B cell (primary cell): ENCODE measurements at regions not wholly inside any gene's neighbourhood (a gene's known extent, or its start where the extent isn't known, plus 50 kb on each side); places are given as distances from the start of the nearest gene placed in this dataset.

Experiments
- ATAC-seq: fragments of 200-7000 bp; cut with Tn5 transposase; one replicate; pipeline ENCODE4 v1.10.0; 2021; ENCODE audit warnings: low read depth, mild to moderate bottlenecking, moderate number of reproducible peaks, moderate library complexity
- CTCF ChIA-PET: fragments of 350-600 bp; sonication (Branson Sonifier 250); formaldehyde crosslinking; loops from one replicate; lab custom pipeline; 2021; ENCODE audit warnings: antibody characterized with exemption, inconsistent platforms; lab: Charles Lee
- POLR2A ChIA-PET: fragments of 350-600 bp; sonication (Branson Sonifier 250); formaldehyde crosslinking; loops from one replicate; lab custom pipeline; 2021; ENCODE audit warnings: antibody characterized with exemption; lab: Charles Lee
- DNase-seq: peaks from one replicate; pipeline ENCODE4 v3.0.0; 2013
- H2AFZ ChIP-seq: 2 replicates; pipeline ENCODE4 v1.6.1; 2012; ENCODE audit warnings: mild to moderate bottlenecking, low read depth, low read length; ENCODE audit not compliant: insufficient read depth, poor library complexity, severe bottlenecking
- H3K27ac ChIP-seq, 2 donors: 1 replicate in 1 of 2; 2 replicates in 1 of 2; pipeline ENCODE4 v1.5.1; 2012 to 2013; ENCODE audit warnings: low read length in 2 of 2, mild to moderate bottlenecking in 2 of 2, moderate library complexity in 1 of 2
- H3K27me3 ChIP-seq, 4 experiments: fragments of 200-600 bp in 1 of 4; sonication (generic) in 1 of 4; replicated peaks in 1 of 4; 1 replicate in 2 of 4; 2 replicates in 2 of 4; pipeline versions ENCODE4 v1.6.1 to v1.7.0; 2013 to 2016; ENCODE audit warnings: low read length in 3 of 4, mild to moderate bottlenecking in 2 of 4, mixed read lengths in 1 of 4, moderate library complexity in 1 of 4; ENCODE audit not compliant: insufficient read depth in 4 of 4, control insufficient read depth in 3 of 4; ENCODE audit errors: control extremely low read depth in 1 of 4
- H3K36me3 ChIP-seq, 2 experiments: replicated peaks in 1 of 2; 1 replicate in 1 of 2; 2 replicates in 1 of 2; pipeline versions ENCODE4 v1.6.1 to v1.7.1; 2013; ENCODE audit warnings: low read length in 1 of 2; ENCODE audit not compliant: insufficient read depth in 2 of 2, control insufficient read depth in 1 of 2; ENCODE audit errors: control extremely low read depth in 1 of 2, extremely low read depth in 1 of 2
- H3K4me1 ChIP-seq, 2 donors: fragments of 200-600 bp in 1 of 2; sonication (generic) in 1 of 2; 1 replicate in 1 of 2; 2 replicates in 1 of 2; pipeline versions ENCODE4 v1.5.1 to v1.6.1; 2013 to 2017; ENCODE audit warnings: low read length in 2 of 2; ENCODE audit not compliant: control insufficient read depth in 2 of 2, insufficient read depth in 2 of 2
- H3K4me2 ChIP-seq: replicated peaks from 2 replicates; pipeline ENCODE3; 2012; ENCODE audit warnings: mild to moderate bottlenecking, low read depth, low read length; ENCODE audit not compliant: poor library complexity, severe bottlenecking
- H3K4me3 ChIP-seq, 5 experiments: fragments of 200-600 bp in 1 of 5; sonication (generic) in 1 of 5; 1 replicate in 3 of 5; 2 replicates in 2 of 5; pipeline versions ENCODE4 v1.5.1 to v1.7.0; 2011 to 2016; ENCODE audit warnings: low read length in 4 of 5, mild to moderate bottlenecking in 4 of 5, low read depth in 2 of 5, control low read depth in 1 of 5, moderate library complexity in 1 of 5; ENCODE audit not compliant: insufficient read depth in 1 of 5; ENCODE audit errors: control extremely low read depth in 1 of 5, extremely low read depth in 1 of 5
- H3K79me2 ChIP-seq: fragments of 200-600 bp; sonication (generic); one replicate; pipeline ENCODE4 v1.6.0; 2016; ENCODE audit warnings: low read length; ENCODE audit not compliant: control insufficient read depth, insufficient read depth
- H3K9ac ChIP-seq: fragments of 200-600 bp; sonication (generic); 2 replicates; pipeline ENCODE4 v1.6.1; 2017; ENCODE audit warnings: mild to moderate bottlenecking, low read length, moderate library complexity
- H3K9me3 ChIP-seq, 3 donors: one replicate each; pipeline versions ENCODE4 v1.6.1 to v1.7.1; 2013; ENCODE audit warnings: low read length in 2 of 3; ENCODE audit not compliant: control insufficient read depth in 2 of 3, insufficient read depth in 1 of 3; ENCODE audit errors: control extremely low read depth in 1 of 3
- H4K20me1 ChIP-seq: 2 replicates; pipeline ENCODE4 v1.6.0; 2012; ENCODE audit warnings: mild to moderate bottlenecking, low read length; ENCODE audit not compliant: insufficient read depth, control insufficient read depth, poor library complexity, severe bottlenecking
- H3K27ac Mint-ChIP-seq: one replicate; pipeline ENCODE4 v1.8.0; 2021; ENCODE audit warnings: mixed read lengths
- H3K27me3 Mint-ChIP-seq: one replicate; pipeline ENCODE4 v1.8.0; 2021; ENCODE audit warnings: mixed read lengths
- H3K4me1 Mint-ChIP-seq: one replicate; pipeline ENCODE4 v1.8.0; 2021; ENCODE audit warnings: mixed read lengths
- H3K4me3 Mint-ChIP-seq: one replicate; pipeline ENCODE4 v1.8.0; 2021; ENCODE audit warnings: mixed read lengths
- H3K9me3 Mint-ChIP-seq: one replicate; pipeline ENCODE4 v1.8.0; 2022; ENCODE audit warnings: mixed read lengths; ENCODE audit not compliant: insufficient read depth
- EZH2 ChIP-seq: IDR thresholded peaks from 2 replicates; pipeline ENCODE4 v1.6.1; 2012; ENCODE audit warnings: borderline replicate concordance, low read depth, mild to moderate bottlenecking, moderate library complexity, low read length; ENCODE audit not compliant: insufficient read depth, poor library complexity, severe bottlenecking
- WGBS: methylation state at CpG from one replicate; pipeline ENCODE4 v1.1.5; 2013; ENCODE audit warnings: missing lambda C conversion rate; ENCODE audit not compliant: insufficient coverage; 5-methylcytosine and 5-hydroxymethylcytosine counted together
- intact Hi-C: fragments of 100-400 bp; cut with micrococcal nuclease; formaldehyde crosslinking; loops from one replicate; pipeline ENCODE4 v1.10.0; 2022
- TF ChIP-seq, protein P1 (sequence below): fragments of 200-600 bp; IDR thresholded peaks from one replicate; pipeline ENCODE4 v1.8.0; 2022; ENCODE audit warnings: antibody characterized with exemption, mild to moderate bottlenecking

DNA sequence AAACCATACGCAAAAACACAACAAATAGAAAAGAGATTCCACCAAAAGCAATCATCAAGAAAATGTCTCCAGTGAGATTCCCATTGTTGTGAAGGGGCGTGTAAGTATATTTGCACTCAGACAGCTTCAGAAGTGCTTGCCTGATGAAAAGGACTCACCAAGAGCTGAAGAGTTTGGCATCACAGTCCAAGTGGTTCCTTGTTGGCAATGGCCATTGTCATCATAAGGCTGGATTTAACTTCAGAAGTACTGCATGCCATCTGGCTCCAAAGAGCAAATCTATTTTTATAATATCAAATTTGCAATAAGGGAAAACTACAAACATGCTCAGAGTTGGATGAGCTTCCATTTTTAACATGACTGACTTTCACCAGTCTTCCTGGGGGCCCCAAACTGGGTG is 505.3 kb upstream of the NR2F2 start:
- Mint-ChIP-seq H3K4me3 (no peak overlapping the region), H3K4me1 (no peaks in the 10 kb centered on the region), H3K27me3 (no peaks in the 10 kb centered on the region), H3K27ac (no peak overlapping the region), H3K9me3 (no peaks in the 10 kb centered on the region)
- ChIA-PET CTCF (no interaction called here), POLR2A (no interaction called here)
- H3K79me2 ChIP-seq: no peaks in the 10 kb centered on the region
- 85% methylated on average over 1 of the region's 2 CpGs for WGBS
- no peak for ATAC-seq
- DNase-seq: no peak
- H3K27ac ChIP-seq: no peak overlapping the region
- no peak overlapping the region for H3K9ac ChIP-seq
- H3K27me3 ChIP-seq: no peaks in the 10 kb centered on the region
- H3K4me1 ChIP-seq: no peaks in the 10 kb centered on the region
- H3K9me3 ChIP-seq: no peaks in the 10 kb centered on the region
- no peaks in the 10 kb centered on the region for H4K20me1 ChIP-seq
- no peak overlapping the region for H3K4me2 ChIP-seq
- H3K4me3 ChIP-seq: no peak overlapping the region
- no peak for TF ChIP-seq EZH2
- TF ChIP-seq, protein P1, sequence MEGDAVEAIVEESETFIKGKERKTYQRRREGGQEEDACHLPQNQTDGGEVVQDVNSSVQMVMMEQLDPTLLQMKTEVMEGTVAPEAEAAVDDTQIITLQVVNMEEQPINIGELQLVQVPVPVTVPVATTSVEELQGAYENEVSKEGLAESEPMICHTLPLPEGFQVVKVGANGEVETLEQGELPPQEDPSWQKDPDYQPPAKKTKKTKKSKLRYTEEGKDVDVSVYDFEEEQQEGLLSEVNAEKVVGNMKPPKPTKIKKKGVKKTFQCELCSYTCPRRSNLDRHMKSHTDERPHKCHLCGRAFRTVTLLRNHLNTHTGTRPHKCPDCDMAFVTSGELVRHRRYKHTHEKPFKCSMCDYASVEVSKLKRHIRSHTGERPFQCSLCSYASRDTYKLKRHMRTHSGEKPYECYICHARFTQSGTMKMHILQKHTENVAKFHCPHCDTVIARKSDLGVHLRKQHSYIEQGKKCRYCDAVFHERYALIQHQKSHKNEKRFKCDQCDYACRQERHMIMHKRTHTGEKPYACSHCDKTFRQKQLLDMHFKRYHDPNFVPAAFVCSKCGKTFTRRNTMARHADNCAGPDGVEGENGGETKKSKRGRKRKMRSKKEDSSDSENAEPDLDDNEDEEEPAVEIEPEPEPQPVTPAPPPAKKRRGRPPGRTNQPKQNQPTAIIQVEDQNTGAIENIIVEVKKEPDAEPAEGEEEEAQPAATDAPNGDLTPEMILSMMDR: no peak
- no peaks in the 10 kb centered on the region for H3K36me3 ChIP-seq
- H2AFZ ChIP-seq: no peak overlapping the region
- intact Hi-C loops: no loop called here

DNA sequence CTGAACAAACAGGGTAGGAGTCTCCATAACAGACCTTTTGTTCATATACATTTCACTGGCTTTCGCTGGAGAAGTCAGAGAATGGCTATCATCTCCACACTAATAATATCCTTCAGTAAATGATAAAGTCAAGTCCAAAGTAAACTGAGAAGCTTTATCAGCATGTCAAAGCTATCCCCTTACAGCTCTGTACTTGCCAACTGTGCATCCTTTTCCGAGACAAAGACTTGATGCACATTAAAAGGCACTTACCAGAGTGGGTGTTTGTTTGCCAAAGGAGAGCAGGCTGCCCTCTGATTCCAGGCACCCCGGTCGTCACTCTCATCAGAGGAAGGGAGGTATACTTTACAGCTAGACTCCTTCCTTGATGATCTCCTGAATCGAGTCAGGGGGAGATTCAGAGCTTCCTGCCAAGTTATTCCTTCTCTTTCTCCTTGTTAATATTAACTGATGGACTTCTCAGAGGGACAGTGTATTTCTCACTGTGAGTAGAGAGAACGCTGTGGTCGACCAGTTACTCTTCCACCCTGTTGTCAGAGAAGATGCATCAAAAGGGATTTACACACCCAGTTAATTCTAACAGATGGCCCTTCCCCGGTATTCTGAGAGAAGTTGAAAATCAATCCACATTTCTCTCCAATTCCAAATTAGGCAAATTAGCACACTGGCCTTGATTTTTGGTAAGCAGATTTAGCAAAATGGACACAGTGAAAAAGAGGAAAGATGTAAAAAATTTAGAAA is 504.7 kb upstream of the NR2F2 start:
- no peak for DNase-seq
- CTCF ChIA-PET: no interaction called here

More for the DNA sequence above, 504.7 kb upstream of the NR2F2 start:
- POLR2A ChIA-PET: no interaction called here
- H3K79me2 ChIP-seq: no peaks in the 10 kb centered on the region
- Mint-ChIP-seq H3K4me3 (no peak overlapping the region), H3K9me3 (no peaks in the 10 kb centered on the region), H3K27me3 (no peaks in the 10 kb centered on the region), H3K27ac (no peak overlapping the region), H3K4me1 (no peaks in the 10 kb centered on the region)
- no peak overlapping the region for H3K4me3 ChIP-seq
- no peaks in the 10 kb centered on the region for H3K36me3 ChIP-seq
- intact Hi-C loops: no loop called here
- no peaks in the 10 kb centered on the region for H3K27me3 ChIP-seq
- no peaks in the 10 kb centered on the region for H3K4me1 ChIP-seq
- TF ChIP-seq, protein P1: no peak
- TF ChIP-seq EZH2: no peak
- no peaks in the 10 kb centered on the region for H3K9me3 ChIP-seq
- H3K27ac ChIP-seq: no peak overlapping the region
- H2AFZ ChIP-seq: no peak overlapping the region
- no peak overlapping the region for H3K4me2 ChIP-seq
- H3K9ac ChIP-seq: no peak overlapping the region
- no peak for ATAC-seq
- H4K20me1 ChIP-seq: no peaks in the 10 kb centered on the region
- WGBS: 100% methylated on average over 3 of the region's 8 CpGs
